ENCODE measurements at regions not wholly inside any gene's neighbourhood (a gene's known extent, or its start where the extent isn't known, plus 50 kb on each side); places are given as distances from the start of the nearest gene placed in this dataset.

DNA sequence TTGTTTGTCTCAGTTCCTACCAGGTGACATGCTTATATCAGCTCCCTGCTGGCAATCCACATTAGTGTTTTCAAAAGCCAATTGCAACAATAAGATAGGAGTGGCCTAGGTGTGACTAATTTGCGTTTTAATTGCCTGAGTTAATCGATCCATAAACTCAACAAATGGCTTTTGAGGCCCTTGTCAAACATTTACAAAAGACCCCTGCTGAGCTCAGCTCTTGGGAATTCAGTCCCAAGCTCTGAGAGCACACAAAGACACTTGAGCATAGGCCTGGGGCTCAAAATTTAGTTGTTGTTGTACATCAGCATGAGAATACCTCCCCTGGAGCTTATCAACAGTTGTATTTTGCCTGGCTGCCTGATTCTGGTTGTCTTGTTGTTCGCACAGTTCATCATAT lies 1134.4 kb upstream of the TSPY4 start:
- FAIRE-seq, result no peak
- DNase-seq (ENCODE audit: extremely low spot score, insufficient read length, low read depth), result no peak

DNA sequence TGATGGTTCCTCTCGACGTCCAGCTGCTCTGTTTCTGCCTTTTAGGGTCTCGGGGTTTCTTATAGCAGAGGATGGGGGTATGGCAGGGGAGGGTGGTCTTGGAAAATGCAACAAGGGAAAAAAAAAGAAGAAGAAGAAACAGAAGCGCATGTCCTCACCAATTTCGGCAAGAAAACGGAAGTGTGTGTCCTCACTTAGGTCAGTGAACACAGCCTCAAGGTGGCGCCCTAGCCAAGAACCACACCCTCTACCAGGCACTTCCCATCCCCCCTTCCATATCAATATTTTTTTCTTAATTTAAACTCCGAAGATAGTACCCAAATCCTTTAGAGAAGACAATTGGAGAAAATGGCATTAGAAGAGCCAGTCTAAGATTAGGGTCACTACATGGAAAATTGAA lies 1096.1 kb upstream of the TSPY4 start:
- DNase-seq (ENCODE audit: extremely low spot score, insufficient read length, low read depth), result no peak
- no peak for FAIRE-seq

DNA sequence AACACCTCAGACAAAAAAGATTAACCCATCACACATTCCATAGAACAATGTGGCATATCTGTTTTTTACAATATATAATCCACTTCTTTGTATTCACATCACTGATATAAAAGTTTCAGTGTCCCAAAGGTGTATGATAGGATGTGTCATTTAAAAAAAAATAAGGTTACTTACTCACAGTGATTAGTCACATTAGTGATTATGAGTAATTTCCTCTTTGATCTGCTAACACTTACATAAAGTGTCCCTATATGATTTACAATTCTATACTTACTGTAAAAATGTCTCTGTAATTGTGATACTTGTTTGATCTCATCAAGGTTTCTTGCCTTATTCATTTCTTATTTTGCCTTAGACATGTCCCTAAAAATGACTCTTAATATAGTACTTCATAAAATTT lies 1063.5 kb upstream of the TSPY4 start:
- FAIRE-seq (no peak), DNase-seq (ENCODE audit: extremely low spot score, insufficient read length, low read depth) (no peak)

DNA sequence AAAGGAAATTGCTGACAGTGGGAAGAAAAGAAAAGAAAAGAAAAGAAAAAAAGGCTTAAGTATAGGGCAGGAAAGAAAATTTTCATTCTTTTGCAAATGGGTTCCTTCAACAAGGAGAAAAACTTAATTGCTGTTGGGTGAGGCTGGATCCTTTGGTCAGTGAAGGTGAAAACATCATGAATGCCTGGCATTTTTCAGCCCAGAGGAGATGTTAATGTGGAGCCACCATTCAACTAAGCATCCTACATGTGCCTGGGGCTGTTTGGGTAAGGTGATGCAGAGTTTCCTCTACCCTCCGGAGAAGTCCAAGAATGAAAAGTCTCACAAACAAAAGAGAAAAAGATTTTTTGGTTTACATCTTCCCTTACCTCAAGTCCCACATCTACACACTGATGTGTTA lies 1032.2 kb upstream of the TSPY4 start:
- no peak for DNase-seq (ENCODE audit: extremely low spot score, insufficient read length, low read depth)
- no peak for FAIRE-seq

DNA sequence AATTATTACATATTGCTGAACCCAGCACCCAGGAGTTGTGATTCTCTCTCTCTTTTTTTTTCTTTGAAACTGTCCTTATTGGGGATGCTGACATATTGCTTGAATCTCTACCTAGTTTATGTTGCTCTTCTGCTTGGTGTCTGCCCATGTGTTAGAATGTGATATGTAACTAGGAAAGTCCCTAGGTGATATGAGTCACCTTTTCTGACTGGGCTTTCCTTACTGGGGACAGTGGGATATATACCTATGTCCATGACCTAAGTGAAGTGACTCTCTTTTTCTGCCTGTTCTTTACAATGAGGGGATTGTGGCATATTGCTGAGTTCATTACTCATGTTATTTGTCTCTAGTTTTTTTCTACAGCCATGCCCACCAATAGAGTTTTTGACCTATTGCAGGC lies 1013.2 kb upstream of the TSPY4 start:
- FAIRE-seq, result no peak
- DNase-seq (ENCODE audit: extremely low spot score, insufficient read length, low read depth), result no peak

DNA sequence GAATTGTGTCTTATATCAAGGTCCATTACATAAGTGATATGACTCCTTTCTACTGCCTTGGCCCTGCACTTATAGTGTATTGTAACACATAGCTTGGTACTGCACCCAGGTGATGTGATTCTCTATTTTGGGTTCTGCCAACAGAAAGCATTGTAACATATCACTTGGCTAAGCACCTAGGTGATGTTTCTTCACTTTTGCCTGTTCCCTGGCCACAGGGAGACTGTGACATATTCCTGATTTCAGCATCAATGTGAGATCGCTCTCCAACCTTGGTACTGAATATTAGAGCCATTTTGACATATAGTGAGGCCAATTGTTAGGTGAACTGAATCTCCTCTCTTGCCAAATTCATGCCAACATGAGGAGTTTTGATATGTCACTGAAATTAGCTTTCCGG lies 1010.3 kb upstream of the TSPY4 start:
- DNase-seq (ENCODE audit: extremely low spot score, insufficient read length, low read depth), result no peak
- FAIRE-seq, result no peak

DNA sequence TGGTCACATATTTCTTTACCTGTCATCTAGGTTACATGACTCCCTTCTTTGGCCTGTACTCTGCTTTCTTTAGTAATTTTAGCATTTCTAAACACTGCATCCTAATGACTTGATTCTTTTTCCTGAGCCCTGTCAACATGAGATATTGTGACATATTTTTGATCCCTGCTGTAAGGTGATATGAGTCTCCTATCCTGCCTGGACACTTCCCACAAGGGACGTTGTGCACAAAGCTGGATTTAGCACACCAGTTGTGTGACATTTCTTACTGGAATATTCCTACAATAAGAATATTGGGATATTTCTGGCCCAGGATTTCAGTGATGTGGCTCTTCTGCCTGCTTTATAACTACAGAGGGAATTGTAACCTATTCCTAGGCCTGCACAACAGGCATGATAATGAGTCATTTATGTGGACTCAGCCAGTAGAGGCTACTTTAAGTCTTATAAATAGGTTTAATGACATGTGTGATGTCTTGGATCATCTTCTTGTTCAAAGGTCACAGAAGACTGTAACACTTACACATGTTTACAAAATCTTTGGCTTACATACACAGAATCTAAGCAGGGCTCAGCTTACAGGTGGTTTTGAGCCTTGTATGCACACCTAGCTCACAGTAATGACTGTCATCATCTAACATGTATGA lies 1009.4 kb upstream of the TSPY4 start:
- no peak for FAIRE-seq
- DNase-seq (ENCODE audit: extremely low spot score, insufficient read length, low read depth), result no peak

DNA sequence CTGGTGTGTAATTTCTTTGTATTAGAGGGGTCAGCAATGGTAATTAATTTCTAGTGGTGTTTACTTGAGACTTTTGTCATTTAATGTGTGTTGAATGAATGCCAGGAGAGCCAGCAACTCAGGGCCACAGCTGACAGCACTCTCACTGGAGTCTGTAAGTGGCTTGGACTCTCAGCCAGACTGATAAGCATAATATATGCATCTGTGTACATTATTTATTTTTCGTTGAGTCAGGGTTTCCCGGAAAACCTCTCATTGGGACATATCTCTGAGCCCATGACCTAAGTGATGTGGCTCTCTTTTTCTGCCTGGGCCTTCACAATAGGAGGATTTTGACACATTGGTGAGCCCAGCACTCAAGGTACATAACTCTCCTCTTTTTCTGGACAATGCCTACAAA lies 1007.8 kb upstream of the TSPY4 start:
- DNase-seq (ENCODE audit: extremely low spot score, insufficient read length, low read depth) (no peak), FAIRE-seq (no peak)

DNA sequence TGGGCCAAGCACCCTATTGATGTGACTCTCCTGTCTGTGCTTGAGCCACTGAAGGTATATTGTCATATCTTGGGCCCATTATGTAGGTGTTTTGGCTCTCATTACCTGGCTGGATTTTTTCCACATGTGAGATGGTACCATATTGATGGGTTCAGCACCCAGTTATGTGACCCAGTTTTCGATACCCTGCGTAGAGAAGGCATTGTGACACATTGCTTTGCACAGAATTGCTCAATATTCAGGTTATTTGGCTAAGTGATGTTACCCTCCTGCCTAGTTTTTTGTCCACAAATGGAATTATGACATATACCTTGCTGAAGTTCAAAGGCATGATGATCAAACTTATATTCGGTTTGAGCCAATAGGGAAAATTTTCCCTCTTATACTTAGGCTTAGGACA lies 1007.3 kb upstream of the TSPY4 start:
- FAIRE-seq, result no peak
- no peak for DNase-seq (ENCODE audit: extremely low spot score, insufficient read length, low read depth)

DNA sequence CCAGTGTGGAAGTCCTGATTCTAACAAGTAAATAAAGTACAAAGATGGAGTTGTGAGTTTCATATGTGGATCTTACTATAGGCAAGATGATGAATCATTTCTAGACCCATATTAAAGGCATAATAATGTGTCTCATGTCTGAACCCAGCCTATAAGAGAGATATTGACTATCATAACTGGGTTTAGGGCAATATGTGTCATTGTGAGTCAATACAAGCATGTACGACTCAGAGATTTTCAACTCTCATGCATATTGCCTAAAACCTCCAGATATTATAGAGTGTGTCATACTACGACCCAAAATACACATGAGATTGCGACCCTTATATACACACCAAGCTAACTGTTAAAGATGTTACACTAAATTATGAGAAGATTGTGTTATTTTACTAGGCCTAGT lies 1003.9 kb upstream of the TSPY4 start:
- FAIRE-seq (no peak), DNase-seq (ENCODE audit: extremely low spot score, insufficient read length, low read depth) (no peak)

DNA sequence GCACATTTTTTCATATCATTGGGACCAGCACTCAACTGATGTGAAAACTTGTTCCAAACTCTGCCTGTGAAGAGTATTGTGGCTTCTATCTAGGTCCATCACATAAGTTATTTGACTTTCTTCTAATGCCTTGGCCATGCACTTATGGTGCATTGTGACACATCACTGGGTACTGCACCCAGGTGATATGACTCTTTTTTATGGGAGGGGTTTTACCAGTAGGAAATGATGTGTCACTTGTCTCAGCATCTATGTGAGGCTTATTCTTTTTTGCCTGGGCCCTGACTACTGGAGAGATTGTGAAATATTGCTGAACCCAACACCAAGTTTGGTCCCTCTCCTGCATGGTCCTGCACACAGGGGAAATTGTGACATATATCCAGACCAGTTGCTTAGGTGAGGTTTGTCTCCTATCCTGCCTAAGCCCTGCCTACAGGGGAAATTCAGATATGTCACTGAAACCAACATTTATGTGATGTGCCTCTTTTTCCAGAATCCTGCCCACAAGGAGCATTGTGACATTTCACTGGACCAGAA lies 1001.9 kb upstream of the TSPY4 start:
- no peak for DNase-seq (ENCODE audit: extremely low spot score, insufficient read length, low read depth)
- FAIRE-seq, result no peak

DNA sequence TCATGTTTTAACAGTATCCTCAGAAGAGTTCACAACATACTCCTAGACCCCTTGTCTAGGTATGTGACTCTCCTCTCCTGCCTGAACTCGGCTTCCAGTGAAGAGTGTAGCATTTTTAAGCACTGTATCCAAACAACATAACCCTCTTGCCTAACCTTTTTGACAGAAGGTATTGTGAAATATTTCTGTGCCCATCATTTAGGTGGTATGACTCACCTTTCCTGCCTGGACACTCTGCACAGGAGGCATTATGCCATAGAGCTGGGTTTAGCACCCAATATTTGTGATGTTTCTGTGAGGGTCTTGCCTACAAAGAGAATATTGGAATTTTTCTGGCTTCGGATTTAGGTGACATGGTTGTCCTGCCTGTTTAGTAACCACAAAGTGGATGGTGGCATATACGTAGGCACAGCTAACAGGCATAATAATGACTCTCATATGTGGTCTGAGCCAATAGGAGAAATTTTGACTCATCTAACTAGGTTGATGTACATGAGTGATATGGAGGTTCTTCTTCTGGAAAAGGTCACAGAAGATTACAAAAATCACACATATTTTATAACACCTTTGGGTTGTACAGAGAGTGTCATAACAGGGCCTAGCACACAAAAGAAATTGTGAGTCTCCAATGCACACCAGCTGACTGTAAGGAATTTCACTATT lies 1001.0 kb upstream of the TSPY4 start:
- FAIRE-seq, result no peak
- no peak for DNase-seq (ENCODE audit: extremely low spot score, insufficient read length, low read depth)

DNA sequence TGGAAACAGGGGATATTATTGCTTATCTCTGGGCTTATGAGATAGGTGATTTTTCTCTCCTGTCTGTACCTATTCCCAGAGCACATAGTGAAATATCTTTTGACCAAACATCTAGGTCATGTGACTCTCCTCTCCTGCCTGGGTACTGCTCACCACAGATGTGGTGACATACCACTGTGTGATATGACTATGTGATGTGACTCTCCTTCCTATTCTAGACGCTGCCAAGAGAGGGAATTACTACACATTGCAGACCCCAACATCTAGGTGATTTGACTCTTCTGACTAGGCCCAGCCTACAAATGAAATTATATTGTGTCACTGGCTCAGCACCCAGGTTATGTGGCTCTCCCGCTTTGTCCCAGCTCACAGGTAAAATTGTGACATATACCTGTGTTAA lies 996.3 kb upstream of the TSPY4 start:
- DNase-seq (ENCODE audit: extremely low spot score, insufficient read length, low read depth) (no peak), FAIRE-seq (no peak)

DNA sequence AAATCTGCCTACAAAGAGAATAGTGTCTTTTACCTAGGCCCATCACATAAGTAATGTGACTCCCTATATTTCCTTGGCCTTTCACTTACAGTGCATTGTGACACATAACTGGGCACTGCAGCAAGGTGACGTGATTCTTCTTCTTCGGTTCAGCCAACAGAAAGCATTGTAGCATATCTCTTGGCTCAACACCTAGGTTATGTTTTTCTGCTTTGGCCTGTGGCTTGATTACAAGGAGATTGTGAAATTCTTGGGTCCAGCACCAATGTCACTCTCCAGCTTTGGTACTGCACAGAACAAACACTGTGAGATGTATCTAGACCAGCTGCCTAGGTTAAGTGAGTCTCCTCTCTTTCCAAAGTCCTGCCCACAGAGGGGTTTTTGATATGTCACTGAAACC lies 995.1 kb upstream of the TSPY4 start:
- FAIRE-seq (no peak), DNase-seq (ENCODE audit: extremely low spot score, insufficient read length, low read depth) (no peak)

DNA sequence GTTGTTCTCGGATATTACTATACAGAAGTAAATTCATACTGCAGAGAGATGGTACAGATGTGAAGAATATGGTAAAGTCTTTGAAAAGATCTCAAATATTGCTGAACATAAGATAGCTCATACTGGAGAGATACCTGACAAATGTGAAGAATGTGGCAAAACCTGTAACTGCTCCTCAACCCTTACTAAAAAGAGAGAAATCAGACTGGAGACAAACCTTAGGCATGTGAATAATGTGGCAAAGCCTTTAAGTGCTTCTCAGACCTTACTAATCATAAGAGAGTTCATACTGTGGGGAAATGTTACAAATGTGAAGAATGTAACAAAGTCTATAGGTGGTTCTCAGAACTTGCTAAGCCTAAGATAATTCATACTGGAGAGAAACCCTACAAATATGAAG lies 986.0 kb upstream of the TSPY4 start:
- no peak for FAIRE-seq

DNA sequence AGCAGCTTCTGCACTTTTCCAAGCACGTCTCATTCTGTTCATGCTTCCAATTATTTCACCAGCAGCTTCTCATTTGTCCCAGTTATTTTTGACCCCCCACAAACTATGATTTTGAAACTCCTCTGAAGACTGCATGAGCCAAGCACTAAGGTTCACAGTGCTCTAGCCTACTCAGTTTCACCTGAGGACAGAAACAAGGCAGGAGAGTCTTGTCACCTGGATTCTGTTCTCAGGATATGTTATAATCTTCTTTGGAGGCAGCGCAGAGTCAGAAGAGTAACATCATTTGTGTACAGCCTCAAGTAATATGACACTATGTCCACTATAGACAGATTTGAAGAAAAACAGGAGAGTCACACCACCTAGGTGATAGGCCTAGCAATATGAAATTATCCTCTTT lies 985.1 kb upstream of the TSPY4 start:
- DNase-seq (ENCODE audit: extremely low spot score, insufficient read length, low read depth) (no peak), FAIRE-seq (no peak)

More for the DNA sequence above, 986.0 kb upstream of the TSPY4 start:
- no peak for DNase-seq (ENCODE audit: extremely low spot score, insufficient read length, low read depth)

DNA sequence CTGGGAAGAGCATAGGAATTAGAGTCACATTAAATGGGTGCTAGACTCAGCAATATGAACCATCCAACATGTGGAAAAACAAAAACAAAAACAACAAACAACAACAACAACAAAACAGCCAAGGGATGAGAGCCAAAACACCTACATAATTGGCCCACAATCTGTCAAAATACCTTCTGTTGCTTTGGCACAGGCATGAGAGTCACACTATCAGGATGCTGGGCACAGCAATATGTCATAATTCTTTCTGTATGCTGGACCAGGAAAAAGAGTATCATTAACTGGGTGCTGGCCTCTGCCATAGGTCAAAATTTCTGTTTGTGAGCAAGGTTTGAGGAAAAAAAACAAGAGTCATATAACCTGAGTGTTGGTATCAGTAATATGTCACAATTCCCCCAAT lies 979.1 kb upstream of the TSPY4 start:
- DNase-seq (ENCODE audit: extremely low spot score, insufficient read length, low read depth), result no peak
- FAIRE-seq, result no peak

DNA sequence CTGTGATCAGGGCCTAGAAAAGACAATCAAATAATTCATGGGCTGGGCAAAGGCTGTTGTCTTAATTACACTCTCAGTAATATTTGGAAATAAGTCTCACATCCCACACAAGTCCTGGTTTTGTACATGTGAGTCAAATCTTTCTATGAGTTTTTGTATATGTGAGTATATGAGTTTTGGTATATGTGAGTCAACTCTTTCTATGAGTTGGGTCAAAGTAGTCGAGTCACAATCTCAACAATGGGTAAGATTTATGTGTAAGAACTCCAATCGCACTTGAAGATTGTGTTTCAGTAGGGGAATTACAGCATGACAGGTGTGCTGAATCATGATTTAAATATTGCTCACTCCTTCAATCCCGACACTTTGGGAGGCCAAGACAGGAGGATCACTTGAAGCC lies 975.5 kb upstream of the TSPY4 start:
- FAIRE-seq, result no peak
- no peak for DNase-seq (ENCODE audit: extremely low spot score, insufficient read length, low read depth)

DNA sequence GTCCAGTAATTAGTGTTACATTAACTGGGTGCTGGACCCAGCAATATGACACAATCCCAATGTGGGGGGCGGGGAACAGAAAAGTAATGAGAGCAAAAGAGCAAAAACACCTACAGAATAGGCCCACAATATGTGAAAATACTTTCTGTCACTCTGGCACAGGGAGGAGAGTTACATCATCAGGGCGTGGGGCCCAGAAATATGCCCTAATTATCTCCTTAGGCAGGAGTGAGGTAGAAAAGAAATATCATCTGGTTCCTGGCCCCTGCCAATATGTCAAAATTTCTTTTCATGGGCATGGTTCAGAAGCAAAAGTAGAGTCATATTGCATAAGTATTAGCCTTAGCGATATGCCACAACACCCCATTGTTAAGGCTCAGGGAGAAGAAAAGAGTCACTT lies 959.8 kb upstream of the TSPY4 start:
- FAIRE-seq, result no peak
- DNase-seq (ENCODE audit: extremely low spot score, insufficient read length, low read depth), result no peak

DNA sequence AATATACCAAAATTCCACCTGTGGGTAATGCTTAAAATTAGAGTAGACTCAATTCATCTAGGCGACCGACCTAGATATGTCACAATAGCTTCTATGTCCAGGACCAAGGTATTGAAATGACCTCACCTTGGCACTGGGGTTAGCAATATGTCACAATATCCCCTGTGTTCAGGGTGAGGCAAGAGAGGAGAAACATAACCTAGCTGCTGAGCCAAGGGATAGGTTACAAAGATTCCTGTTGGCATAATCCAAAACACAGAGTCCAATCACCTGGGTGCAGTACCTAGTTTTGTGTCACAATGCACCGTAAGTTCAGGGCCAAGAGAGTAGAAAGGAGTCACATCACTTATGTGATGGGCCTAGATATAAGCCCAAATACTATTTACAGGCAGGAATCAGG lies 957.5 kb upstream of the TSPY4 start:
- DNase-seq (ENCODE audit: extremely low spot score, insufficient read length, low read depth) (no peak), FAIRE-seq (no peak)

DNA sequence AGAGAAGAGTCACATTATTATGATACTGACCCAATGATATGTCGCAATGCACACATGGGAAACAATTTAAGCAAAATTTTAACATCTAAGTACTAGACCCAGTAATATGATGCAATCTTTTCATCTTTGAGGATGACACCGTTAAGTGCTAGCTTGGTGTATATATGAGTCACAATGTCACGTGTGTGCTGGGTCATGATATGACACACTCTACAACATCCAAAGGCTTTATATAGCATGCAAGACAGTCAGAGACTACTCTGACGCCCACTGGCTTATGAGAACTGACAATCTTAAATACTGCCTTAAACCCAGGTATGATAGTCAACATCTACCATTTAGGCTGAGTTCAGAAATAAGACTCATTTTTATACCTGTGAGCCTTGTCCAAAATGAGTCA lies 955.8 kb upstream of the TSPY4 start:
- no peak for FAIRE-seq
- DNase-seq (ENCODE audit: extremely low spot score, insufficient read length, low read depth), result no peak

DNA sequence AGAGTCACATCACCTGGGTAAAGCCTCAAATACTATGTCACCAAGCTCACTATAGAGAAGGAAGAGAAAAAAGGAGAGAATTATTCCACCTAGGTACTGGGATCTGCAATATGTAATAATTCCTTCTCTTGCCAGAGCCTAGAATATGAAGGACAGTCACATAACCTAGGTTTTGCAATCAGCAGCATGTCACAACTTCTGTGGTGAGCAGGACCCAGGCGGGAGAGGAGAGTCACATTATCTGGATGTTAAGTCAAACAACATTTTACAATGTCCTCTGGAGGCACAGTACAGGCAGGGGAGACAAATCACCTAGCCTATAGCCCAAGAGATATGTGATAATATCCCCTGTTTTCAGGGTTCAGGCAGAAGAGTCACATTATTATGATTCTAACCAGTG lies 951.2 kb upstream of the TSPY4 start:
- DNase-seq (ENCODE audit: extremely low spot score, insufficient read length, low read depth) (no peak), FAIRE-seq (no peak)

Measured in GM18507 (cell line).